ENCODE measurements at regions not wholly inside any gene's neighbourhood (a gene's known extent, or its start where the extent isn't known, plus 50 kb on each side); places are given as distances from the start of the nearest gene placed in this dataset.

- Histone ChIP-seq H3K4me3 (ENCODE audit: insufficient read depth, low read length) (no peak overlapping the region), H3K9me3 (ENCODE audit: low read depth, low read length) (no peaks in the 10 kb centered on the region), H2AFZ (ENCODE audit: low read length) (no peak overlapping the region), H4K20me1 (ENCODE audit: insufficient read depth, low read length) (no peaks in the 10 kb centered on the region), H3K27ac (ENCODE audit: low read depth, low read length) (no peak overlapping the region), H3K79me2 (ENCODE audit: insufficient read depth, low read length) (no peaks in the 10 kb centered on the region), H3K27me3 (ENCODE audit: insufficient read depth, low read length) (no peaks in the 10 kb centered on the region), H3K4me1 (ENCODE audit: insufficient read depth, low read length) (no peaks in the 10 kb centered on the region), H3K36me3 (ENCODE audit: insufficient read depth, low read length) (no peaks in the 10 kb centered on the region), H3K4me2 (ENCODE audit: insufficient read depth, low read length) (no peak overlapping the region)
- DNase-seq (ENCODE audit: insufficient read length, low spot score, missing footprints) = no peak
- no peak for TF ChIP-seq CTCF (IDR thresholded peaks at IDR 0.05; ENCODE audit: extremely low read depth, low read depth, low read length)
Observed at GRCh38 chr6:7664003-7664402, 61.9 kb upstream of the BMP6 start.

- Histone ChIP-seq H3K4me1 (ENCODE audit: insufficient read depth, low read length) (peaks cover 33% of the 10 kb centered on the region), H3K79me2 (ENCODE audit: insufficient read depth, low read length) (no peaks in the 10 kb centered on the region), H4K20me1 (ENCODE audit: insufficient read depth, low read length) (no peaks in the 10 kb centered on the region), H3K27ac (ENCODE audit: low read depth, low read length) (no peak overlapping the region), H3K27me3 (ENCODE audit: insufficient read depth, low read length) (no peaks in the 10 kb centered on the region), H3K4me2 (ENCODE audit: insufficient read depth, low read length) (no peak overlapping the region), H3K36me3 (ENCODE audit: insufficient read depth, low read length) (no peaks in the 10 kb centered on the region), H2AFZ (ENCODE audit: low read length) (no peak overlapping the region), H3K9me3 (ENCODE audit: low read depth, low read length) (no peaks in the 10 kb centered on the region), H3K4me3 (ENCODE audit: insufficient read depth, low read length) (no peak overlapping the region)
- DNase-seq (ENCODE audit: insufficient read length, low spot score, missing footprints) = no peak
- no peak for TF ChIP-seq CTCF (IDR thresholded peaks at IDR 0.05; ENCODE audit: extremely low read depth, low read depth, low read length)
Observed at GRCh38 chr6:7668936-7669335, 57.0 kb upstream of the BMP6 start.

GRCh38 chr6:7669742-7670141 is 56.2 kb upstream of the BMP6 start:
- Histone ChIP-seq H3K79me2 (ENCODE audit: insufficient read depth, low read length) (no peaks in the 10 kb centered on the region), H3K9me3 (ENCODE audit: low read depth, low read length) (no peaks in the 10 kb centered on the region), H3K4me2 (ENCODE audit: insufficient read depth, low read length) (no peak overlapping the region), H3K36me3 (ENCODE audit: insufficient read depth, low read length) (no peaks in the 10 kb centered on the region), H3K4me1 (ENCODE audit: insufficient read depth, low read length) (peaks cover 33% of the 10 kb centered on the region), H3K27ac (ENCODE audit: low read depth, low read length) (no peak overlapping the region), H4K20me1 (ENCODE audit: insufficient read depth, low read length) (no peaks in the 10 kb centered on the region), H3K27me3 (ENCODE audit: insufficient read depth, low read length) (no peaks in the 10 kb centered on the region), H3K4me3 (ENCODE audit: insufficient read depth, low read length) (no peak overlapping the region), H2AFZ (ENCODE audit: low read length) (no peak overlapping the region)
- no peak for DNase-seq (ENCODE audit: insufficient read length, low spot score, missing footprints)
- TF ChIP-seq CTCF (IDR thresholded peaks at IDR 0.05; ENCODE audit: extremely low read depth, low read depth, low read length) = no peak

- peak overlapping the region; percentile 79 for H3K4me2 ChIP-seq (ENCODE audit: insufficient read depth, low read length)
Observed at GRCh38 chr6:7671076-7671475, 54.8 kb upstream of the BMP6 start.

More at GRCh38 chr6:7671076-7671475, 54.8 kb upstream of the BMP6 start:
- Histone ChIP-seq H3K27ac (ENCODE audit: low read depth, low read length) (peak overlapping the region; percentile 77), H3K36me3 (ENCODE audit: insufficient read depth, low read length) (no peaks in the 10 kb centered on the region), H3K9me3 (ENCODE audit: low read depth, low read length) (no peaks in the 10 kb centered on the region), H4K20me1 (ENCODE audit: insufficient read depth, low read length) (no peaks in the 10 kb centered on the region), H3K4me3 (ENCODE audit: insufficient read depth, low read length) (peak overlapping the region; percentile 20), H3K4me1 (ENCODE audit: insufficient read depth, low read length) (peaks cover 33% of the 10 kb centered on the region), H2AFZ (ENCODE audit: low read length) (peak overlapping the region; percentile 63), H3K27me3 (ENCODE audit: insufficient read depth, low read length) (no peaks in the 10 kb centered on the region), H3K79me2 (ENCODE audit: insufficient read depth, low read length) (no peaks in the 10 kb centered on the region)
- peak; percentile 53 for DNase-seq (ENCODE audit: insufficient read length, low spot score, missing footprints)
- no peak for TF ChIP-seq CTCF (IDR thresholded peaks at IDR 0.05; ENCODE audit: extremely low read depth, low read depth, low read length)

Measured in osteoblast (primary cell).